GM23338 (cell line): ENCODE measurements at regions not wholly inside any gene's neighbourhood (a gene's known extent, or its start where the extent isn't known, plus 50 kb on each side); places are given as distances from the start of the nearest gene placed in this dataset.

Source experiments
- ATAC-seq: fragments of 200-7000 bp; cut with Tn5 transposase; 3 replicates; pipeline ENCODE4 v1.9.1; 2020
- DNase-seq: peaks from one replicate; pipeline ENCODE4 v3.0.0-alpha.2; 2015; ENCODE audit warnings: low spot score
- H2AFZ ChIP-seq: fragments of 200-600 bp; sonication (generic); 2 replicates; pipeline ENCODE4 v1.8.0; 2016; ENCODE audit warnings: antibody characterized with exemption, mild to moderate bottlenecking, moderate library complexity
- H3F3A ChIP-seq: fragments of 200-600 bp; sonication (generic); replicated peaks from 2 replicates; pipeline ENCODE4 v1.8.0; 2017; ENCODE audit warnings: antibody characterized with exemption, mixed run types, low read depth
- H3K27ac ChIP-seq: fragments of 200-600 bp; sonication (generic); 2 replicates; pipeline ENCODE4 v1.6.1; 2016; ENCODE audit warnings: low read depth
- H3K27me3 ChIP-seq: fragments of 200-600 bp; sonication (generic); 2 replicates; pipeline ENCODE4 v1.8.0; 2016; ENCODE audit warnings: mild to moderate bottlenecking, mixed run types, moderate library complexity; ENCODE audit not compliant: insufficient read depth
- H3K36me3 ChIP-seq: fragments of 200-600 bp; sonication (generic); 2 replicates; pipeline ENCODE4 v1.8.0; 2016; ENCODE audit warnings: mild to moderate bottlenecking; ENCODE audit not compliant: insufficient read depth
- H3K4me1 ChIP-seq: fragments of 200-600 bp; sonication (generic); 2 replicates; pipeline ENCODE4 v1.8.0; 2016; ENCODE audit warnings: mild to moderate bottlenecking, moderate library complexity; ENCODE audit not compliant: insufficient read depth
- H3K4me2 ChIP-seq: fragments of 200-600 bp; sonication (generic); 2 replicates; pipeline ENCODE4 v1.7.1; 2017; ENCODE audit warnings: mixed run types
- H3K4me3 ChIP-seq: fragments of 200-600 bp; sonication (generic); 2 replicates; pipeline ENCODE4 v1.6.1; 2016; ENCODE audit warnings: mixed run types
- H3K79me2 ChIP-seq: fragments of 200-600 bp; sonication (generic); replicated peaks from 2 replicates; pipeline ENCODE4 v1.8.0; 2017; ENCODE audit warnings: mild to moderate bottlenecking; ENCODE audit not compliant: insufficient read depth
- H3K9me2 ChIP-seq: fragments of 200-600 bp; sonication (generic); 2 replicates; pipeline ENCODE4 v1.8.0; 2017; ENCODE audit not compliant: insufficient read depth
- H4K20me1 ChIP-seq: fragments of 200-600 bp; sonication (generic); replicated peaks from 2 replicates; pipeline ENCODE4 v1.8.0; 2017; ENCODE audit warnings: mild to moderate bottlenecking; ENCODE audit not compliant: insufficient read depth
- H3K27ac Mint-ChIP-seq: 2 replicates; pipeline ENCODE4 v1.8.0; 2020; ENCODE audit warnings: inconsistent platforms, mild to moderate bottlenecking, moderate library complexity, mixed read lengths
- H3K27me3 Mint-ChIP-seq: 3 replicates; pipeline ENCODE4 v1.8.0; 2022; ENCODE audit warnings: low read depth, mild to moderate bottlenecking, moderate library complexity, mixed read lengths, inconsistent platforms; ENCODE audit not compliant: insufficient read depth, poor library complexity
- H3K36me3 Mint-ChIP-seq: 3 replicates; pipeline ENCODE4 v1.8.0; 2021; ENCODE audit warnings: low read depth, mild to moderate bottlenecking, inconsistent platforms, moderate library complexity, mixed read lengths
- H3K4me1 Mint-ChIP-seq: 3 replicates; pipeline ENCODE4 v1.8.0; 2020; ENCODE audit warnings: mild to moderate bottlenecking, inconsistent platforms, mixed read lengths
- H3K4me3 Mint-ChIP-seq: 3 replicates; pipeline ENCODE4 v1.8.0; 2021; ENCODE audit warnings: moderate library complexity, mild to moderate bottlenecking, inconsistent platforms, mixed read lengths
- H3K9me3 Mint-ChIP-seq: 3 replicates; pipeline ENCODE4 v1.8.0; 2020; ENCODE audit warnings: moderate library complexity, mild to moderate bottlenecking, inconsistent platforms, mixed read lengths
- ETS1 ChIP-seq: IDR thresholded peaks from 2 replicates; pipeline ENCODE4 v1.6.1; 2016; ENCODE audit warnings: antibody characterized with exemption
- NANOG ChIP-seq: IDR thresholded peaks from 2 replicates; pipeline ENCODE4 v1.6.1; 2016; ENCODE audit warnings: antibody characterized with exemption, borderline replicate concordance
- STAT1 ChIP-seq: IDR thresholded peaks from one replicate; pipeline ENCODE4 v1.6.1; 2016; ENCODE audit warnings: antibody characterized with exemption; ENCODE audit not compliant: unreplicated experiment
- ZNF114 ChIP-seq: fragments of 250-450 bp; sonication (Bioruptor Pico); IDR thresholded peaks from 2 replicates; pipeline ENCODE4 v1.5.0; 2020; ENCODE audit warnings: mild to moderate bottlenecking, moderate library complexity
- ZNF331 ChIP-seq: fragments of 250-450 bp; sonication (Bioruptor Pico); IDR thresholded peaks from 2 replicates; pipeline ENCODE4 v1.5.0; 2020; ENCODE audit warnings: low read depth, mild to moderate bottlenecking, moderate library complexity
- ZNF462 ChIP-seq: fragments of 250-450 bp; sonication (Bioruptor Pico); IDR thresholded peaks from 2 replicates; pipeline ENCODE4 v1.5.0; 2020; ENCODE audit warnings: mild to moderate bottlenecking, moderate library complexity

- TF ChIP-seq ZNF331 (CRISPR knock-in tag) (no peak), STAT1 (no peak), ETS1 (no peak)
Measured at GRCh38 chr13:60887711-60888110, 490.7 kb downstream of the TDRD3 start (continued).

- peak overlapping the region; percentile 33; the same call in 1 of the 2 replicates for H3K4me2 ChIP-seq
- H3F3A ChIP-seq = no peaks in the 10 kb centered on the region
- Mint-ChIP-seq H3K4me3 (no peak overlapping the region), H3K36me3 (no peaks in the 10 kb centered on the region), H3K4me1 (peaks cover 23% of the 10 kb centered on the region), H3K27me3 (no peaks in the 10 kb centered on the region), H3K9me3 (peaks cover 3% of the 10 kb centered on the region; the same call in 1 of the 3 replicates), H3K27ac (no peak overlapping the region)
- TF ChIP-seq ZNF114 (CRISPR knock-in tag) (no peak), NANOG (peak; percentile 79), ZNF462 (CRISPR knock-in tag) (peak; percentile 76; the same call in 1 of the 2 replicates)
- H3K4me1 ChIP-seq = peaks cover 17% of the 10 kb centered on the region
- peak overlapping the region; percentile 2; the same call in 1 of the 2 replicates for H3K4me3 ChIP-seq
- H3K27me3 ChIP-seq = no peaks in the 10 kb centered on the region
- ATAC-seq (peak; percentile 82), DNase-seq (peak; percentile 46)
- H3K9me2 ChIP-seq = peaks cover 6% of the 10 kb centered on the region
- no peak overlapping the region for H2AFZ ChIP-seq
- no peak overlapping the region for H3K27ac ChIP-seq
- H3K36me3 ChIP-seq = no peaks in the 10 kb centered on the region
- H4K20me1 ChIP-seq = no peaks in the 10 kb centered on the region
- no peaks in the 10 kb centered on the region for H3K79me2 ChIP-seq
Measured at GRCh38 chr13:60881507-60881906, 484.5 kb downstream of the TDRD3 start.
